CD4-positive, alpha-beta T cell treated with Interleukin-4 for 1 hour (primary cell): ENCODE measurements at regions not wholly inside any gene's neighbourhood (a gene's known extent, or its start where the extent isn't known, plus 50 kb on each side); places are given as distances from the start of the nearest gene placed in this dataset.

Experiments
- DNase-seq, 2 donors: peaks; one replicate each; pipeline ENCODE4 v3.0.0-alpha.2; 2020 to 2022

DNA sequence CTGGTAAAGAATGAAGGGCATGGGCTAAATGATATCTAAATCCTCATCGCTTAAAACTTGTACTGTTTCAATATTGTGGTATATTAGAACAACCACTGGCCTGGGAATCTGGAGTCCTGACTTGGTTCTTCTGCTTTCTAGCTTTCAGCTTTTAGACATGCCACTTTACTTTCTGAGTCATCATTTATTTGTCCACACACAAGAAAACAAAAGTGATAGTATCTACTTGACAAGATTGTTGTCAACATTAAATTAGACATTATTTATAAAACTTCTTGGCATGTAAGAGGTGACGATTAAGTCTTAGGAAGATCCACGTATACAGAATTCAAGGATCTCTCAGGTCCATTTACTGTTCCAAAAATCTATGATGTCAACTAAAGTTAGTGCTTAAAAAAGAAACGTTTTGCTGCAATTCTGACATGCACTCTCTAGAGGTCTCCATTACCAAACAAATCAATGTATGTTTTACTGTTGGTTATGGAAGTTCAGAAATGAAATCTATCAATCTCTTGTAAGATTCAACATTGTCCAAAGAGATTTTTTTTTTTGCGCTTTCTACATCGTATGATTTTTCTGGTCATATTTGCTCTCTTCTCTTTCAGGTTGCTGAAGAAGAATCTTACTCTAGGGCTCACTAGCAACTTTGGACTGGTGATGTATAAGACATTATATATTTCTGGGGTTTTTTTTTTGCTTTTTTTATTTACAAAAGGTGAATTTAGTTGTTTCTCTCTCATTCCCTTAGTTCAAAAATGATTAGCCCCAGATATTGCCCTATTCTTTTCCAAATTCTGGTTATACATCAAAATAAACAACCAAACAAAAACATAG lies 53.6 kb upstream of the DYNC1I1 start:
- DNase-seq, result no peak

GRCh38 chr7:95716357-95717122 lies 55.8 kb upstream of the DYNC1I1 start:
- DNase-seq, result no peak

- DNase-seq, result no peak
Observed at GRCh38 chr7:95715274-95715673, 57.1 kb upstream of the DYNC1I1 start.

DNA sequence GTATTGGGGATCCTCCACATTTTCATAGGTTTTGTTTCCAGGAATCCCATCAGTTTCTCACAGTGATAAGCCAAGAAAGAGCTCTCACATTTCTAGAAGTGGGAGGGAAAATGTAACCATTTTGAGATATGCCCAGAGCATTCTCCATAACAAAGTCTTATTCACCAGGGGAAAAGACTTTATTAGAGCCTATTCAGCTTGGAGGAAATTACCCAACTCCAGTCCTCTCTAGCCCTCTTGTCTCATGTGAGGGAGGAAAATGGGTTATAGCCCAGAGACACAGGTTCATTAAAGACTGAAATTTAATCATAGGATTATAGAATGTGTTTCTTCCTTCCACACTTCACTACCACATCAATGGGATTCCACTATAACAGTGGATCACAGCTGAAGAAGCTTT lies 61.6 kb upstream of the DYNC1I1 start:
- no peak for DNase-seq

DNA sequence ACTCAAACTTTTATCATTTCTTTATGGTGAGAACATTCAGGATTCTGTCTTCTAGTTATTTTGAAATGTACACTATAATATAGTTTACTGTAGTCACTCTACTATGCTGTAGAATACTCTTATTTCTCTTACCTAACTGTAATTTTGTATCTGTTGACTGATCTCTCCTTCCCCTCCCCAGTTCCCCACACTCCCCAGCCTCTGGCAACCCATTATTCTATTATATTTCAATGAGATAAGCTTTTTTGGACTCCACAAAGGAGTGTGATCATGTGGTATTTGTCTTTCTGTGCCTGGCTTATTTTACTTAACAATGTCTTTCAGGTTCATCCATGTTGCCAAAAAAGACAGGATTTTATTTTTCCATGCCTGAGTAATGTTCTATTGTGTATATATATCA lies 71.4 kb upstream of the DYNC1I1 start:
- no peak for DNase-seq

- no peak for DNase-seq
Observed at GRCh38 chr7:95694334-95694733, 78.0 kb upstream of the DYNC1I1 start.

- DNase-seq, result no peak
Observed at GRCh38 chr7:95693551-95694333, 78.6 kb upstream of the DYNC1I1 start.

DNA sequence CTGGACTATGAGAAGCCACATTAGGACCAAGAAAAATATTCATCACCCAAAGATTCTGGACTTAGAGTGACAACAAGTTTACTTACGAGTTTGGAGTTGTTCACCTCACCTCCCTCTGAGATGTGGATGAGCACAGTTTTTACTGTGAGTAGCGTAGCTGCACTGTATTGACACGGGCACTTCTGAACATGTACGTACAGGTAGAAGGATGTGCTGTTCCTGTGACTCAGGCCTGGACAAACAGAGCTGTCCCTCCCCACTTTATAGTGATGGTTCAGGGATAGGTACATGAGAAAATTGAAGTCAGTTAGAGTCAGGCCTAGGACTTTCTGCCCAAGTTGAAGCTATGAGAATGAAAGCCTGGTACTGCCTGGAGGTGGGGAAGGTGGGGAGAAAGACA lies 80.9 kb upstream of the DYNC1I1 start:
- no peak for DNase-seq

DNA sequence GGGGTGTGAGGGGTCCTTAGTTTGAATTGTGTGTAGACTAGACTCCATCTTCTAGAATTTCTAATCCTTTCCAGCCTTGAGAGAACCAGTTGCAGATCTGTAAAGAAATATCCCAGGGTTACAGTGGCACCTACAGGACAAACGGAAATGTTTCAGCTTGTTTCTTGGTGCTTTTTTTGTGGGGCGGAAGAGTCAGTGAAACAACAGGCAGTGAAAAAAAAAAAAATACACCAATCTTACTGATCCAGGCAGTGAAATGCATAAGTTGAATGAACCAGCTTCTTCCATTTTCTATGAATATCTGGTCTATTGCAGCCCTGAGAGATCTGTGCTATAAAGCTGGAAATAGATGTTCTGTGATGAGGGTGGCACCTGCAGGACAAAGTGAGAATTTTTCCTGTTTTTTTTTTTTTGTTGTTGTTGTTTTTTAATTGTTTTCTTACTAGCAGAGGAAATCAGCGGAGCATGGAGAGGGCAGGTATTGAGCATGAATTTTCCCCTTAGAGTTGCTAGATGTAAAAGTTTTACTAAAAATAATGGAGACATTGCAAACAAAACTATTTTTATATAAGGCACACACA lies 81.9 kb upstream of the DYNC1I1 start:
- DNase-seq, result peak in 1 of 2 donors; percentile 9

GRCh38 chr7:95688931-95689495 lies 83.3 kb upstream of the DYNC1I1 start:
- DNase-seq, result no peak

DNA sequence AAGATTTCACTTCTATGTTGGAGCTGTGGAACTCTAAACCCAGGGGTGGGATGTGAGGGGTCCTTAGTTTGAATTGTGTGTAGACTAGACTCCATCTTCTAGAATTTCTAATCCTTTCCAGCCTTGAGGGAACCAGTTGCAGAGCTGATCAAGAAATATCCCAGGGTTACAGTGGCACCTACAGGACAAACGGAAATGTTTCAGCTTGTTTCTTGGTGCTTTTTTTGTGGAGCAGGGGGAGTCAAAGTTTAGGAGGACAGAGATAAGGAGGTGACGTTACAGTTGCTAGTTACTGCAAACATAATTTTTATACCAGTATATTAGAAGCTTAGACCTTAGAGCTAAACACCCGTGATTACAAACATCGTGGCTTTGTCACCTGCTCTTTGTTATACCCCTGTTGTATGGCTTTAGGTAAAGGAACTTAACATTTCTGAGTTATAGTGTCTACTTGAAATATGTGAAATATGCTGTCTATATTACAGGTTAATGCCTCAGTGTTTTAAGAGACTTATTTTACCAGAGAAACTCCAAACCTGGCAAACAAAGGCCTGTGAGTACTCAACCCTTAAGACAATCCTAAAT lies 84.5 kb upstream of the DYNC1I1 start:
- no peak for DNase-seq

DNA sequence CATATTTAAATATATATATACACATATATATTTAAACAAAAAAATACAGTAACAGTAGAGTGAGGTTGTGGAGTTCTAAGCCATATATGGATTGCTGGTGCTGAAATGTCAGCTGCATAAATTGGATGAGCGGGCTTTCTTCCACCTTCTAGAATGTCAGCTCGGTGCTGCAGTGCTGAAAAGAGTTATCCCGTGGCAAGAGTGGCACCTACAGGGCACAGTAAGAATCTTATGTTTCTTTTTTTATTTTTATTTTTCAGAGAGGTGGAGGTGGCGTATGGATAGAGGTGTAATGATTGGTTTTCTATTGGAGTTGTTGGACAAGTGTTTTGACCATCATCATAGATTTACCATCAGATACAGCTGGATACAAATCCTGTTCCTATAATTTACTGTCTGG lies 86.2 kb upstream of the DYNC1I1 start:
- DNase-seq, result peak; percentile 6 to 42

DNA sequence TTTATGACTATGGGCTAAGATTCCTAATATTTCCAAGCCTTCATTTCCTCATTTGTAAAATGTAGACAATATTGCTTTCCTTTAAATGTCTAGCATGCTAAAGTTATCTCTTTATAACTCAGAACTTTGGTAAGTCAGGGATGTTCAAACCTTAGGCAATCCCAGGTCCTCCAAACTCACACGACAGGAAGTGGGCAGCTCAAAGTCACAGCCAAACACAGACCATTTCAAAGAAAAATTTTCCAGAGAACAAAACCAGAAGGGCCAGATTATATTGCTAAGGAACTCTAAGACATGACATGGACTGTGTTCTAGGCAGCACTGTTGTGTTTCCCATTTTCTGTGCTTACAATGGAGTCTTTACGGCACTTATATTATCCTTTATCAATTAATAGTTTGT lies 87.8 kb upstream of the DYNC1I1 start:
- no peak for DNase-seq

DNA sequence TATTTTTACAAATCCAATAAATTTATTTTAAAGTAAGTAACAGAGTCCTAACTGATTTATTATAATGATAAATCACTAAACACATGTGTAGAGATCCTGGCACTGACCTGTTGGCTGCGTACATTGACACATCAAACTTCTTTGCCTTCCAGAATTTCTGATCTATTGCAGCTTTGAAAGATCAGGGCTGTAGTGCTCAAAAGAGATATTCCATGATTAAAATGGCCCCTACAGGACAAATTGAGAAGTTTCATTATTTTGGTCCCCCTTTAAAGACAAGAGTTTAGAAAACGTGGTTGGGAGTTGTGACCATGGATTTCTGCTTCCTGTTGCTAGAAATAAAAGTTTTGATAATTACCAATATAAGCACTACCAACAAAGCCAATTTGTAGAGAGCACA lies 87.7 kb upstream of the PDK4 start:
- DNase-seq, result no peak

GRCh38 chr7:95682913-95683312 lies 86.6 kb upstream of the PDK4 start:
- no peak for DNase-seq

DNA sequence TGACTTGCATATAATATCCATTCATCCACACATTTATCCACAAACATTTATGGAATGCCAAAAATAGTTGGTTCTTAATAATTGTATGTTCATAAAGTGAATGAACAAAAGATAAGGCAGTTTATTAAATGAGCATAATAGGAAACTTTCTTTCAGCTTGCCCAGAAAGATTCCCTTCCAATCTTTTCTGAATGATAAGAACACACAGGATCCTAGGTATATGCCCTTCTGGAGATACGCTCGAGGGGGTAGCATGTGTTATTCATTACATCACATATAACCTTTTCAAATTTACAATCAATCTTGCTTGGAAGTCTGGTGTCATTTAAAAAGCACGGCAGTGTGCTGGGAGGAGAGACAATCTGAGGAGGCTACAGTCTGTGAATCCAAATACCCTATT lies 80.4 kb upstream of the PDK4 start:
- DNase-seq, result no peak

GRCh38 chr7:95675632-95676031 lies 79.3 kb upstream of the PDK4 start:
- DNase-seq, result no peak

GRCh38 chr7:95675016-95675415 lies 78.7 kb upstream of the PDK4 start:
- DNase-seq, result no peak

DNA sequence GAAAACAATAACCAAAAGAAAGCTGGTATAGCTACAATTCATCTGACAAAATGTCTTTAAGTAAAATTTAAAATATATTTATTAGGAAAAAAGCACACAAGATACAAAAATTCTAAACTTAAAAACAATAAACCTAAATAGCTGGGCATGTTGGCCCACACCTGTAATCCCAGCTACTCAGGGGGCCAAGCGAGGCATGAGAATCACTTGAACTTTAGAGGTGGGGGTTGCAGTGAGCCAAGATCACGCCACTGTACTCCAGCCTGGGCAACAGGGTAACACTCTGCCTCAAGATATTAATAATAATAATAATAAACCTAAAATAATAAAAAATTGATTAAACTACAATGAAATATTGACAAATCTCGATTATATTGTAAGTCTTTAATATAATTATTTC lies 77.8 kb upstream of the PDK4 start:
- DNase-seq, result no peak

GRCh38 chr7:95672434-95672833 lies 76.1 kb upstream of the PDK4 start:
- no peak for DNase-seq

GRCh38 chr7:95669513-95669912 lies 73.2 kb upstream of the PDK4 start:
- no peak for DNase-seq

- no peak for DNase-seq
Observed at GRCh38 chr7:95668504-95669018, 72.2 kb upstream of the PDK4 start.
